ENCODE measurements at regions not wholly inside any gene's neighbourhood (a gene's known extent, or its start where the extent isn't known, plus 50 kb on each side); places are given as distances from the start of the nearest gene placed in this dataset.

DNA sequence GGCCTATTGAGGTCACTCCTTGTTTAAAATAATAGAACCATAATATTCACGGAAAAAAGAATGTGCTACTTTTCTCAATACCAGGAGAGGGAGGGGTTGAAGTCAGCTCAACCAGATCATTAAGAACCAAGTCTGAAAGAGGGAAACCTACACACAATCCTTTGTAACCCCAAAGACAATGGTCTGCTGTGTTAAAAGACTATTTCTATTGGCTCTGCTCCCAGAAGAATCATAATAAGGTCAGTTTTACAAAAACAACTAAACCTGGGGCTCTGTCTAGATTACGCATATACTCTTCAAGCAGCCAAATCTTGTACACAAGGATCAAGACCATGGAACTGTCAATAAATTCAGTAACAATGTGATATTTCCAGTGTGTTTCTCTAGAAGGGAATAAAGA is 177.2 kb upstream of the CRIM1 start:
- no peak for DNase-seq (ENCODE audit: low spot score)
- H3K4me3 ChIP-seq, result no peak overlapping the region
- no peak overlapping the region for H3K27ac ChIP-seq
- TF ChIP-seq CTCF (IDR thresholded peaks at IDR 0.05), result no peak

GRCh38 chr2:36177282-36177681 is 178.3 kb upstream of the CRIM1 start:
- TF ChIP-seq CTCF (IDR thresholded peaks at IDR 0.05), result no peak
- no peak for DNase-seq (ENCODE audit: low spot score)
- Histone ChIP-seq H3K4me3 (no peak overlapping the region), H3K27ac (no peak overlapping the region)

DNA sequence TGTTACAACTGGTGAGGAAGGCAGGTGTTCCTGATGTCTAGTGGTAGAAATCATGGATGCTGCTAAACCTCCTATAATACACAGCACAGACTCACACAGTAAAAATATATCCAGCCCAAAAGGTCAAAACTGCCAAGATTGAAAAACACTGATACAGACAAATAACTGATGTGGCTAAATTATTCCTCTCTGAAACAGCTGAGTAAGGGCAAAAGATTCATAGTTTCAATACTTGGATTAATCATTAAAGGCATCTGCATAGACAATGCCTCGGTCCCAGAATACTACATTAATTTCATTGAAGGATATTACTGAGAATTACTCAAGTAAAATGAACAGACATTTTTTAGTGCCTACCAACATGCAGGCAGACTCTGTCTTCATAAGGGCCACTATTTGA is 180.7 kb upstream of the CRIM1 start:
- DNase-seq (ENCODE audit: low spot score), result no peak
- Histone ChIP-seq H3K27ac (no peak overlapping the region), H3K4me3 (no peak overlapping the region)
- TF ChIP-seq CTCF (IDR thresholded peaks at IDR 0.05), result no peak

DNA sequence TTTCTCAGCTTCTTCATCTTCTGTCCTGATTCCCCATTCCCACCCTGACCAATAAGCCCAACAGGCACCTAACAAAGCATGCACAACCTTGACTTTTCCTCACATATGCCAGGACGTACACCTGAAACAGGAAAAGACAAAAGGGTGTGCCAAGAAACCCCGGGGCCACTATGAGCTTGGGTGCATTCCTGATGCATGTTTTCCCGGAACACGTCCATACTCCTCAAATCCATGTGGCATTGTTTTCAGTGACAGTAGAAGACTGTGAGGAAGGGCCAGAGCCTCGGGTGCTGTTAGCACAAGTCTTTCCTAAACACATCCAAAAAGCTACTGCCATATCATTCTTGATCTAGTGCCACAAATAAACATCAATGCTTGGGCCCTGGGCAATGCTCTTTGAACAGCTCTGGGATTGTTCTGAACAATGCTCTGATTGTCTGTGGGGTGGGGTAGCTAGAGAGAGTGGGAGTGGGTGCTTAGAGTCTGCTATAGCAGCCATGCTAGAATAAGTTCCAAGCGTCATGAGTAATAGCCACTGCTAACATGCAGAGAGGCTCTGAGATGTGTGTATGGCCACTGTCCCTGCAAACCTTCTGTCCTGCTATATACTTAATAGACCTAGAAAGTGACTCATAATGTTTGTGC is 181.7 kb upstream of the CRIM1 start:
- Histone ChIP-seq H3K4me3 (no peak overlapping the region), H3K27ac (no peak overlapping the region)
- no peak for DNase-seq (ENCODE audit: low spot score)
- TF ChIP-seq CTCF (IDR thresholded peaks at IDR 0.05), result no peak

- Histone ChIP-seq H3K4me3 (no peak overlapping the region), H3K27ac (no peak overlapping the region)
- TF ChIP-seq CTCF (IDR thresholded peaks at IDR 0.05), result no peak
- no peak for DNase-seq (ENCODE audit: low spot score)
Observed at GRCh38 chr2:36172824-36173223, 182.8 kb upstream of the CRIM1 start.

- DNase-seq (ENCODE audit: low spot score), result no peak
- H3K4me3 ChIP-seq, result no peak overlapping the region
- no peak for TF ChIP-seq CTCF (IDR thresholded peaks at IDR 0.05)
- no peak overlapping the region for H3K27ac ChIP-seq
Observed at GRCh38 chr2:36170805-36171204, 184.8 kb upstream of the CRIM1 start.

DNA sequence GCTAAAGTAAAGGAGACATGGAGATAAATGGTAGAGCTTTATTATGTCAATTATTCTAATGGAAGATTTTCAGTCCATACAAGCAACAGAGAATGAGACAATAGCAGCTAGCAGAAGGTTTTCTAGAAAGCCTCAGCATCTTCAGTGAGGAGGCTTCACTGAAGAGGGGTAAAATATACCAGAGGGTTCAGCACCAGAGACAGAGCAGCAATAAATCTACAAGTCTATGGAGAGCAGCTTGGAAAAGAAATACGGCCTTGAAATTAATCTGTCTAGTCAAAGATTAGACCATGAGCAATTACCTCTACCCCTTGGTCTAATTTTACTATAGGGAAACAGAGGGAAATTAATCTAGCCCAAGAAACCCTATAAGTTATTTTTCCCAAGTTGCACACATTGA is 185.7 kb upstream of the CRIM1 start:
- no peak overlapping the region for H3K4me3 ChIP-seq
- H3K27ac ChIP-seq, result no peak overlapping the region
- no peak for TF ChIP-seq CTCF (IDR thresholded peaks at IDR 0.05)
- no peak for DNase-seq (ENCODE audit: low spot score)
